GM12892 (cell line): ENCODE measurements at regions not wholly inside any gene's neighbourhood (a gene's known extent, or its start where the extent isn't known, plus 50 kb on each side); places are given as distances from the start of the nearest gene placed in this dataset.

Experiments used
- DNase-seq: peaks from one replicate; pipeline ENCODE4 v3.0.0; 2011; ENCODE audit not compliant: insufficient read length
- FAIRE-seq: peaks from 2 replicates; lab custom pipeline; 2011; peaks lifted over from hg19 to GRCh38; lab: Jason Lieb, UNC
- POLR2A ChIP-seq: IDR thresholded peaks from 2 replicates; pipeline ENCODE4 v1.6.1; 2011; ENCODE audit warnings: low read depth, low read length, control low read depth
- POLR2AphosphoS5 ChIP-seq: IDR thresholded peaks from 2 replicates; pipeline ENCODE4 v1.6.1; 2011; ENCODE audit warnings: low read depth, low read length, control low read depth
- TAF1 ChIP-seq: IDR thresholded peaks from 2 replicates; pipeline ENCODE4 v1.6.1; 2011; ENCODE audit warnings: low read depth, mild to moderate bottlenecking, control low read depth, low read length, borderline replicate concordance

DNA sequence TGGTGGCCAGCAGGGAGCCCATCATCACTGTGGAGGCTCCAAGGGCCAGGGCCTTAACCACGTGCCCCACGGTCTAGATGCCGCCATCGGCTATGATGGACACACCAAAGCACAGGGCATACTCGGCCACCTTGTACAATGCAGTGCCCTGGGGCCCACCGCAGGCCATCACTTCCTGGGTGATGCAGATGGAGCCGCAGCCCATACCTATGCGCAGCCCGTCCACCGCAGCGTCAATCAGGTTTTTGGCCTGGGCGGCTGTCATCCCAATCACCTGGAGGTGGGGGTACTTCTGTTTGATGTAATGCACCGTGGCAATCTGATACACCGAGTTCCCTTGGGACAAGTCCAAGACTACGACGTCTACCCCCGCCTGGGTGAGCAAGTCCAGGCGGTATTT, 153.3 kb upstream of the ZSWIM2 start:
- FAIRE-seq: no peak
- TF ChIP-seq POLR2A: no peak
- no peak for TF ChIP-seq TAF1
- no peak for TF ChIP-seq POLR2AphosphoS5
- no peak for DNase-seq

- DNase-seq (no peak), FAIRE-seq (no peak)
- no peak for TF ChIP-seq POLR2A
- no peak for TF ChIP-seq POLR2AphosphoS5
- TF ChIP-seq TAF1: no peak
Observed at GRCh38 chr2:187001248-187001647, 152.3 kb upstream of the ZSWIM2 start.

GRCh38 chr2:186995092-186995491, 146.1 kb upstream of the ZSWIM2 start:
- FAIRE-seq: no peak
- no peak for TF ChIP-seq TAF1
- TF ChIP-seq POLR2A: no peak
- TF ChIP-seq POLR2AphosphoS5: no peak
- no peak for DNase-seq

DNA sequence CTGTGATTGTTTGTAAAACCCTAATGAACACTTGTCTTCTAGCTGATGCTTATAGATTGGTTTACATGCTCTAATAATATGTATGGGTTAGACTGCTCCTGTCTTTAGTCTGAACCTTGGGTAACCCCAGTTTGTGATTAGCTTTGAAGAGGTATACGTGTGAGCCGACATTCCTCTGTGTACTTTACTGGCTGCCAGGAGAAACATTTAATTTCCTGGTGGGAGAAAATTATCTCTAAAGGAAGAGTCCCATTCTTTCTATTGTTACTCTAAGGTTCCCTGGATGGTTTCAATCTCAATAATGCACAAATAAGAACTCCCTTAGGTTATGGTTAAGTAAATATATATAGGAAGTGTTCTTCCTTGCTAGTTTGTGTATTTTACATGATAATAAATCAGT, 143.6 kb upstream of the ZSWIM2 start:
- DNase-seq: no peak
- TF ChIP-seq TAF1 (no peak), POLR2AphosphoS5 (no peak), POLR2A (no peak)
- no peak for FAIRE-seq

DNA sequence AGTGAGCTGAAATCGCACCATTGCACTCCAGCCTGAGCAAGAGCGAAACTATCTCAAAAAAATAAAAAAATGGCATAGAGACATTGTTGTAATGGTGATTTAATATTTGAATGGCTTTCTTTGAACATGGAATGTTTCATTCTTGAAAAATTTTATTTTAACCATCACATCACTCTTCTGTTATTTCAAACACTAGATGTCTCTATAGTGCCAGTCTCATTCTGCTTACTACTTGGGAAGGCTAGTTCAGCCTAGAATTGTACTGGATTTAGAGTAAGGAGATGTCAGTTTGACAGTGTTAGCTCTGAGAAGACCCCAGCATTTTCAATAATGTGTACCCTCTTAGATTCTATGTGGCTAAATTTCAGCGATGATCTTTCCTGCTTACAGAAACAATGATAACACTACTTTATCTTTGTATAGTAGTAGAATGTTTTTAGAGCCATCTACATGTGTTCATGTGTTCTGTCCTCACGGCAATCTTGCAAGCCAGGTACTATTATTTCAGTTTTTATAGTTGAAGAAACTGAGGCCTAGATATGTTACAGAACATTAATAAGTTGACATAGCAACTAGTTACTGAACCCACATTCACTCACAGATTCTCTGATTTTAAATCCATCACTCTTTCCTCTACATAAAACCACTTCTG, 142.9 kb upstream of the ZSWIM2 start:
- TF ChIP-seq TAF1 (no peak), POLR2AphosphoS5 (no peak), POLR2A (no peak)
- FAIRE-seq (no peak), DNase-seq (no peak)

GRCh38 chr2:186984966-186985365, 136.0 kb upstream of the ZSWIM2 start:
- FAIRE-seq: no peak
- no peak for DNase-seq
- TF ChIP-seq TAF1 (no peak), POLR2AphosphoS5 (no peak), POLR2A (no peak)

- DNase-seq (no peak), FAIRE-seq (no peak)
- TF ChIP-seq TAF1 (no peak), POLR2AphosphoS5 (no peak), POLR2A (no peak)
Observed at GRCh38 chr2:186984481-186984880, 135.5 kb upstream of the ZSWIM2 start.

DNA sequence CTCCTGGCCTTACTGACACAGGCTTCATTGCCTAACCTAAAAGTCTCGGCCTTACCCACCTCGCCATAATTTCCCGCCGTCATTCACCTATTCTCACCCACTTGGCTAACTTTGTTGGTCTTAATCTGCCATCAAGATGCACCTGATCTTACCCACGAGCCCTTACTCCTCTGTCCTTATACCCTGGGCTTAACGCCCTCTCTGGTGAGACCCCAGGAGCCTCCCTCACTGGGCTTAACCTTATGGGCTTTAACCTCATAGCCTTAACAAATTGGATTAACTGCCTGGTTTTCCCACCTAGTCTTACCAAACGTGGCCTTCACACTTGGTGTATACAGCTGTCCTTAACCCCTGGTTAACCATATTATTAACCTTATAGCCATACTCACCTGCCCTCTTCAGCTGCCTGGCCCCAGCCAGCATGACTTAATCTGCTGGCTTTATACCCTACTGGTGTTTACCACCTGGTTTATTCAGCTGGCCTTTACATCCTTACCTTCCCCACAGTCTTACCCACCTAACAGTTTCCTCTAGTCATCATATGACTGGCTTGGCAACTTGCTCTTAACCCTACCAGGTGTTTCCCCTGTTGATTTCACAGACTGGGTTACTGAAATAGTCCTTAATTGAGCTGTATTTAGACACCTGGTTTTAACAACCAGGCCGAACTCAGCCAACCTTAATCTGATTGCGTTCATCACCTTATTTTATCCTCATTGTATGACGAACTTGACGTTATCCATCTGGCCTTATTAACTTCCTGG, 132.0 kb upstream of the ZSWIM2 start:
- FAIRE-seq: no peak
- DNase-seq: no peak
- TF ChIP-seq POLR2A (no peak), POLR2AphosphoS5 (no peak), TAF1 (no peak)

GRCh38 chr2:186980117-186980442, 131.1 kb upstream of the ZSWIM2 start:
- DNase-seq (no peak), FAIRE-seq (no peak)
- TF ChIP-seq POLR2AphosphoS5 (no peak), POLR2A (no peak), TAF1 (no peak)

GRCh38 chr2:186979439-186980116, 130.6 kb upstream of the ZSWIM2 start:
- no peak for DNase-seq
- FAIRE-seq: no peak
- TF ChIP-seq TAF1 (no peak), POLR2A (no peak)

DNA sequence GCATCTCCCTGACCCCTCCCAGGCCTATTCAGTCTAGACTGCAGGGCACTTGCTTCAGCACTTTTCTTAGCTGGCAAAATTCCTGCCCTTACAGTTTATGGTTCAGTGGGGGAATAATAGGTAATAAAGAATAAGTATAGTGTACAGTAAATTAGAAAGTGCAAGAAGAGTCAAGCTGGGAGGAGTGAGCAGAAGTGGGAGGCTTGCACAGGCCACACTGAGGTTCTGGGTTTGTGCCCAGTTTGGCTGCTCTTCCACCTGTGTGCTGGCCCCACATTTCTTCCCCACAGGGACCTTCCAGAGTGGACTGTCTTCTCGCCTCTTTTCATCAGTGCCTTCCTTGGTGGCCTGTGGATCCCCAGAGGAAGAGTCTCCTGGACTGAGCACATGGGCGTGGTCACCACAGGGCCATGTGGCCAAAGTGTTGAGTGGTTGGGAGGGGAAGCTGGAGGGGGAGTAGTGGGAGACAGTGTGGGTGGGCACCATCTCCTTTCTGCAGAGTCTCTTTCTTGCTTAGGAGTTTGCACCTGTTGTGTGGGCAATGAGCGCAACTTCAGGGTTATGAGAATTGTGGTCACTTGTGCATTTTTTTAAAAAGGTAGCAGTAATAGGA, 128.6 kb upstream of the ZSWIM2 start:
- TF ChIP-seq POLR2A (no peak), POLR2AphosphoS5 (no peak), TAF1 (no peak)
- FAIRE-seq: no peak
- no peak for DNase-seq
